ENCODE measurements at regions not wholly inside any gene's neighbourhood (a gene's known extent, or its start where the extent isn't known, plus 50 kb on each side); places are given as distances from the start of the nearest gene placed in this dataset.

GRCh38 chr12:16730772-16731171 is 124.8 kb upstream of the LMO3 start:
- Histone ChIP-seq H3K4me3 (no peak overlapping the region), H3K27me3 (no peaks in the 10 kb centered on the region), H3K27ac (no peak overlapping the region), H3K9me3 (no peaks in the 10 kb centered on the region), H3K36me3 (no peaks in the 10 kb centered on the region), H3K4me1 (no peaks in the 10 kb centered on the region)
- intact Hi-C loops (cut with DNase I), result no loop called here
- no peak for DNase-seq
- TF ChIP-seq POLR2AphosphoS5 (IDR thresholded peaks at IDR 0.05), result no peak
- no peak for TF ChIP-seq EP300 (IDR thresholded peaks at IDR 0.05)
- no peak for TF ChIP-seq POLR2A (IDR thresholded peaks at IDR 0.05)
- no peak for TF ChIP-seq CTCF (IDR thresholded peaks at IDR 0.05)
- 80 to 88% methylated on average over 4 of the region's 4 CpGs for WGBS, 2 donors

- no peaks in the 10 kb centered on the region for H3K9me3 ChIP-seq
- no peak overlapping the region for H3K4me3 ChIP-seq
- no peaks in the 10 kb centered on the region for H3K27me3 ChIP-seq
- intact Hi-C loops (cut with DNase I), result no loop called here
- no peaks in the 10 kb centered on the region for H3K4me1 ChIP-seq
- WGBS, 2 donors, result 12 to 52% methylated on average over 1 of the region's 1 CpG
- H3K27ac ChIP-seq, result no peak overlapping the region
- no peak for DNase-seq
- H3K36me3 ChIP-seq, result no peaks in the 10 kb centered on the region
- TF ChIP-seq POLR2AphosphoS5 (IDR thresholded peaks at IDR 0.05) (no peak), POLR2A (IDR thresholded peaks at IDR 0.05) (no peak), EP300 (IDR thresholded peaks at IDR 0.05) (no peak), CTCF (IDR thresholded peaks at IDR 0.05) (no peak)
Observed at GRCh38 chr12:16726879-16727278, 120.9 kb upstream of the LMO3 start.

- WGBS, 2 donors, result 48 to 54% methylated on average over 2 of the region's 2 CpGs
- Histone ChIP-seq H3K36me3 (no peaks in the 10 kb centered on the region), H3K4me1 (no peaks in the 10 kb centered on the region), H3K9me3 (no peaks in the 10 kb centered on the region), H3K4me3 (no peak overlapping the region), H3K27me3 (no peaks in the 10 kb centered on the region), H3K27ac (no peak overlapping the region)
- TF ChIP-seq EP300 (IDR thresholded peaks at IDR 0.05) (no peak), POLR2A (IDR thresholded peaks at IDR 0.05) (no peak), POLR2AphosphoS5 (IDR thresholded peaks at IDR 0.05) (no peak), CTCF (IDR thresholded peaks at IDR 0.05) (no peak)
- intact Hi-C loops (cut with DNase I), result no loop called here
- no peak for DNase-seq
Observed at GRCh38 chr12:16719713-16720416, 113.9 kb upstream of the LMO3 start.

GRCh38 chr12:16716928-16717327 is 111.0 kb upstream of the LMO3 start:
- no peaks in the 10 kb centered on the region for H3K9me3 ChIP-seq
- no peak for DNase-seq
- WGBS, 2 donors, result 63 to 72% methylated on average over 5 of the region's 5 CpGs
- no peak for TF ChIP-seq EP300 (IDR thresholded peaks at IDR 0.05)
- TF ChIP-seq POLR2A (IDR thresholded peaks at IDR 0.05), result no peak
- TF ChIP-seq POLR2AphosphoS5 (IDR thresholded peaks at IDR 0.05), result no peak
- TF ChIP-seq CTCF (IDR thresholded peaks at IDR 0.05), result no peak
- no peak overlapping the region for H3K4me3 ChIP-seq
- no peaks in the 10 kb centered on the region for H3K4me1 ChIP-seq
- H3K27ac ChIP-seq, result no peak overlapping the region
- intact Hi-C loops (cut with DNase I), result no loop called here
- H3K36me3 ChIP-seq, result no peaks in the 10 kb centered on the region
- no peaks in the 10 kb centered on the region for H3K27me3 ChIP-seq

- H3K27me3 ChIP-seq, result no peaks in the 10 kb centered on the region
- H3K4me3 ChIP-seq, result no peak overlapping the region
- TF ChIP-seq POLR2A (IDR thresholded peaks at IDR 0.05) (no peak), POLR2AphosphoS5 (IDR thresholded peaks at IDR 0.05) (no peak), EP300 (IDR thresholded peaks at IDR 0.05) (no peak), CTCF (IDR thresholded peaks at IDR 0.05) (no peak)
- WGBS, 2 donors, result 92 to 93% methylated on average over 3 of the region's 3 CpGs
- intact Hi-C loops (cut with DNase I), result no loop called here
- peaks cover 0 to 1% (median 0%) of the 10 kb centered on the region in 4 donors for H3K9me3 ChIP-seq
- no peaks in the 10 kb centered on the region for H3K4me1 ChIP-seq
- H3K27ac ChIP-seq, result no peak overlapping the region
- no peak for DNase-seq
- H3K36me3 ChIP-seq, result no peaks in the 10 kb centered on the region
Observed at GRCh38 chr12:16692099-16692498, 86.1 kb upstream of the LMO3 start.
